HG03378 (cell line): ENCODE measurements at regions not wholly inside any gene's neighbourhood (a gene's known extent, or its start where the extent isn't known, plus 50 kb on each side); places are given as distances from the start of the nearest gene placed in this dataset.

Experiments
- ATAC-seq: cut with Tn5 transposase; IDR thresholded peaks from one replicate; pipeline ENCODE4 v1.9.1; 2021; ENCODE audit warnings: mild to moderate bottlenecking, moderate library complexity; ENCODE audit not compliant: unreplicated experiment

DNA sequence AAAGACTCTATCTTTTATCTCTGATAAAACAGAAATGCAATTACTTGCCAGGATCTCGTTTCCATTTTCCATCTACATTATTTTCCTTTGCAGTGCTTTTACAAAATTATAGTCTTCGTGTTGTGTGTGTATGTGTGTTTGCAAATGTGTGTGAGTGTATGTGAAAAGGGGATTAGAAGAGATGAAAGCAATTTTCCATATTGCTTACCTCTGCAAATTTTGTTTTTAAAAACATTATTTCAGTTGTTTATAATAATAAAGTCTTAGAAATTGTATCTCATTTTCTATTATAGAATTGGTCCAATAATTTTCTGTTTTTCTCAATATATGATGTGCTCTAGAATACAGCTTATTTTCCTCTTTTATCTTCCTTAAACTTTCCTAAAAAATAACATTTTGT lies 421.3 kb upstream of the ANKRD30A start:
- no peak for ATAC-seq

DNA sequence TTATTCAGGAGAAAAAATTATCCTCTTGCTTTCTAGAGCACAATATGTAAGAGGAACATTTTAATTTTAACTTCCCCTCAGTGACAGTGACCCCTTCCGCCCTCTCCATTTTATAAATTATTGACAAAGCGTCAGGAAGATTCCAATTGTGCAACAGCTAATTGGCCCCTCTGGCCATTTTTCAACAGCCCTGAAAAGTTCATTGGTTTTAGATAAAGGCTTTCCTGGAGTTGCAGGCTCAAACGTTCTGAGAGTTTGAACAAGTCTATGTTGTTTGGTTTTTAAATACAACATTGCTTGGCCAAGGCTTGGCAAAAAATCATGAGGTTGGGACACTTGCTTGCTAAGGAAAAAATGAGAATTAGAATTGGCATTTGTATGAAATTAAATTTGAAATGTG lies 422.2 kb upstream of the ANKRD30A start:
- no peak for ATAC-seq

DNA sequence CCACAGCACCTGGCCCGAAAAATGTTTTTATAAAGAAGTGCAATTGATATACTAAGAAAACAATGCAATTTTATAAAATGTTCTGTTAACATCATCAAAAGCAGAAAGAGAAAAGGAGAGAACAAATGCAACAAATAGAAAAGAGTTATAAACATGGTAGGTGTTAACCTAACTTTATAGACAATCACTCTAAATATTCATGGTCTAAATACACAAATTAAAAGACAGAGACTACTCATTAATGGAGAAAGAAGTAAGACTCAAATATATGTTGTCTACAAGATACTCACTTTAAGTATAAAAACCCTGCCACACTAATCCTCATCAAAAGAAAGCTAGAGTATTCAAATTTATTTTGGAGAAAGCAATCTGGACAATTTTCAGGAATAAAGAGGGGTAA lies 425.3 kb upstream of the ANKRD30A start:
- no peak for ATAC-seq

DNA sequence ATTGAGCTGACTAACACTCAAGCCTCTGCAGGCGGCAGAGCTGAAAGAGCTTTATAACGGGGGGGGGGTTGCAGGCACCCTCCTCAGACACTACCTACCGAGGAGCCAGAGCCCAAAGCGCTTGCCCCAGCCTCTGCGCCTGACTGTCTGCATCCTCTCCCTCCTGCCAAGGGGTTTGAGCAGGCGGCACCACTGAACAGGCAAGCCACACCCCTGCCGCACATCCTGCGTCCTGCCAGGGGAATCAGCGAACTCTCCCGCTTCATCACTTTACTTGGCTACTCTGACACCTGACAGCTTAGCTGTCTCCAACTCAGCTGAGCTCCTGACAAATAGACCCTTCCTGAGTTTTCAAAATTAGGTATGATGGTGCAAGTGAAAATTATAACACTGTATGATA lies 432.6 kb upstream of the ANKRD30A start:
- no peak for ATAC-seq

DNA sequence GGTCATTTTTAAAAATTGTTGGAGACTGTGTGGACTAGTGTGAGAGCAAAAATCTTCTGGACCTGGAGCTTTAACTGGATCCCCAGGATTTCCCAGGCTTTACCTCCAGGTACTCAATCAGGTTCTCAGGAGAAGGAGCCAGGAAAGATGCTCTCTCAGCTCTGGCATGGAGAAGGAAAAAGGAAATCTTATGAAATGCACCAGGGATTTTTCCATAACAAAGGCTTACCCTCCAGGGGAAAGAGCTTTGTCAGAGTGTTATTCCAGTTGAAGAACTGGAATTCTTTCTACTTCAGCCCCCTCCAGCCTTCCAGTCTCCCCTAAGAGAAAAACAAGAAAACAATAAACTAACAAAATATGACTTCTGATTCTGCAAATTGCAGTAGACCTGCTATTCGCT lies 436.7 kb upstream of the ANKRD30A start:
- no peak for ATAC-seq

DNA sequence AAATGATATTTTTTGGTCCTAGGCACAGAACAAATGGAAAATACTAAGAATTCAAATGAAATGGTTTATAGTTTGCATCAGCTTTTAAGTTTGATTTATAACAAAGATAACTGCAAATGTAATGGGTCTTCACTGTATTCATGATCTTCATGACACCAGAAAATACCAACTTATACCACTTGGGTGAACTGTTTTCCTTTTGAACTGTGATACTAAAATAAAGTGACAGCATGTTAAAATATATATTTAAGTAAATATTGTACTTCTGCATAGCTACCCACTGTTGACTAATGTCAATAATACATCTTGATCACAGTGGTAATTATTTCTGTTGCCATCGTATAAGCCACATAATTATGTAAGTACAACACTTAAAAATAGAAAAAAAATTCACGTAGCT lies 442.0 kb upstream of the ANKRD30A start:
- no peak for ATAC-seq

DNA sequence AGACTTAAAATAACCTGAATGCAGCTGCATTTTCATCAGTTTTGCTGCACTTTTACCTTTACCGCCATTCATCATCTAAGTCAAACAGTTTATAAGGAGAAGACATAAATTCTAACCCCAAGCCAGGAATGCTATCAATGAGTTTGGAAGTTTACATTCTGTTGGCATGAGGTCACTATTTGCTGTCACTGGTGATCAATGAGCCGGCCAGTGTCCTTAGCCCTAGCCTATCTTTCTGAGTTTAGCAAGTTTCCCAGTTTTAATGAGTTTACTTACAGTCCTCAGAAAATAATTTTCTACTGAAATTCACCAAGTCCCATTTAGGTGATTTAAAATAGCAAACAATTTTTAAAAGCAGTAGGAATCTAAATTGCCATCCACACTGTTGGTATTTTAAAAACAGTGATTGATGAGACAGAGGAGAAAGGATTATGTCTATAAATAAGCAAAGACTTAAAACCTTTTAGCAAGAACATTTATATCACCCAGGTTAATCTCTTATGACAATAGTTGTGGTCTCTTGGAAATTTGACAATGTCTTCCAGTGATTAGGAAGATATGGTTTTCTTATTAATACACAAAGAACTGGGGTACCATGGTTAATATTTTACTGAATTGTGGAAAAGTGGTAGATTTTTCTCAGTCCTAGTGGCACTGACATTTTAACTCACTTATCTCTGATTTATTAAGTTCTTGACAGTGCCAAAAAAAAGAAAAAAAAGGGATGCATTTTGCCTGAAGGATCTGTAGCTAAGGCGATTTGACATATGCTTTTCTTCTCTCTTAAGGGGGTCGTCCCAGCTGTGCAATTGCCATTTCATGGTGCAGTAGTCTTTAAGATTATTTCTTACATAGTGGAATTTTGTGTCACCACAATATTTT lies 443.4 kb upstream of the ANKRD30A start:
- ATAC-seq = no peak

DNA sequence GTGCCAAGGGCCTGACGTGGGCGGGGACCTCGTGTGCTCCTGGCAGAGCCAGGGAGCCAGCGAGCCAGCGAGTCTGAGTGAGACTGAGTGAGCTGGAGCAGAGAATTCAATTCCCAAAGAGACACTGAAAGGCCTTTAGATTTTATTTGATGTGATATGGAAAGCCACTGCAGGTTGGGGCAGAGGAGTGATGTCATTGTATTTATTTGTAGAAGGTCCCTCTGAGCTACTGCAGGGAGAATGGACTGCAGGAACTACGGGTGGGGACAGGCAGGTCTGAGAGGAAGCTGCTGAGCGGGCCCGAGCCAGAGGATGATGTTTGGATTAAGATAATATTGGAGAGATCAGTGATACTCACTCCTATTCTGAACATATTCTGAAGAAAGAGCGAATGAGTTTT lies 445.8 kb upstream of the ANKRD30A start:
- no peak for ATAC-seq

DNA sequence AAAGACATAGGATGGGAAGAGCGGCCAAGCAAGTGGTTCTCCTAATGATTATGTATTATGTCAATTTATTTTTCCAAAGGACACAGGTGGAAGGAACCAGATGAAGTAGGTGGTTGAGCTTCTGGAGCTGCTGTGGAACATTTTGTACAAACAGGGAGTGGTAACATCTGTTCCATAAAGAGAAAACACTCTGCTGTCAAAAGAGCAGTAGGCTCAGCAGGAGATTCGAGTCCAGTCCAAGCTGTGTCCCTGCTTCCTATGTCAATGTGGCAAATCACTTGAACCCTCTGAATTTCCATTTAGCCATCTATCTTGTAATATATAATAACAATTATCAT lies 448.0 kb upstream of the ANKRD30A start:
- ATAC-seq = no peak

DNA sequence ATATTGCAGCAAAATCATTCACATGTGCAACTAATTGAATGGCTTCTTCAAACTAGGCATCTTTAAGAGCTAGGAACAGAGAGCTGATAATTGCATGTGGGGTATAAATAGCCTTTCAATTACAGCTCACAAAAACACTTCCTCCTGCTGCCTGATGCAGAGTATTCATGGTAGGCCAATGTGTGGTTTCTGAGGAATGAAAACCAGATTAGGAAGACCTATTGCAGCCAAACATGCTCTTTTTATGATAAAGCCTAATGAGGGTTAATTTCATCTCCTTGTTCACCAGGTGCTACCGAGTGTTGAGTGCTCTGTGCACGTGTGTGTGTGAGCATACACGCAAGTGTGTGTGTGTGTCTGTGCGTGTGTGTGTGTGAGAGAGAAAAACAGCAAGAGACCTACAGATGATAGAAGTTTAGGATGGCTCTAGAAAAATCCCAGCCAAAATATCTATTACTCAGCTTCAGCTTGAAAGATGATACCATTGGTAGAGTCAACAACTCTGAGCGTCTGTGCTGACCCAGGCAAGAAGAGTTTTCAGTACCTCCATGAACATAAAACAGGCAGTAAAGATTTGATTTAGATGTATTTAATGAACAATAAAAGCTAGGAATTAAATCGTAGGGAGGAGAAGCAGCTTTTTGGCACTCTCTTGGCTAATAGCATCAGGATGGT lies 448.5 kb upstream of the ANKRD30A start:
- no peak for ATAC-seq

DNA sequence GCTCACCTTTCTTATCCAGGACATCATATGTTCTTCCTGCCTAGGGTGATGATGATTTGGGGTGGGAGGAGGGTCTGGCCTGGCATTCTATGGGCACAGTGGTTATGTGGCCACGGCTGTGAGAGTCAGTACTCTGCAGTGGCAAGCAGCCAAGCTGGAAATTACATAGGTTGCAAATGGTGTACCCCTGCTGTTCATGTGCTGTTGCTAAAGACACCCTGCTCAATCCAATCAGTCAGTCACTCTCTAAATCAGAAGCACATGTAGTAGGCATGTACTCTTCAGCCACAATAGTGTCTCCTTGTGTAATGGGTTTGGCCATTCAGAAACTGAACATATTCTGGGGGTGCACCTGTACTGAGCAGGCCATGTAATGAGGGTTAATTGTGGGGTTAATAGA lies 449.1 kb upstream of the ANKRD30A start:
- no peak for ATAC-seq

DNA sequence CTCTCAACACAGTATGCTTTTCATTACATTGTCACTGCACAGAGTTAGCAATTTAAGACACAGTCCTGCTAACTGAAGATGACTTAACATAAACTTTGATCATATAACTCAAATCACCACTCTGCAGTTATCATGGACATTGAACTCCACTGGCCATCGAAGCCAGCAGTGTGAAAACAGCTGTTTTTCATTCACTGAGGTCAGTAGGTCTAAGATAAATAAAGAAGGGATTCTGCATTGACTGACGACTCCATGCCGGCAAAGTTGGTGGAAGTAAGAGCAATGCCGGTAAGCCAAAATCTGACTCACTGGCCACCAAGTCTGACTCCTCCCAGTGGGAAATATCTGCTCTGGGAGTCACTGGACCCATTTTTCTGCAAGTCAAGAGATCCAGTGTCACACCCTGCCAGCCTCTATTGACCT lies 449.9 kb upstream of the ANKRD30A start:
- no peak for ATAC-seq

DNA sequence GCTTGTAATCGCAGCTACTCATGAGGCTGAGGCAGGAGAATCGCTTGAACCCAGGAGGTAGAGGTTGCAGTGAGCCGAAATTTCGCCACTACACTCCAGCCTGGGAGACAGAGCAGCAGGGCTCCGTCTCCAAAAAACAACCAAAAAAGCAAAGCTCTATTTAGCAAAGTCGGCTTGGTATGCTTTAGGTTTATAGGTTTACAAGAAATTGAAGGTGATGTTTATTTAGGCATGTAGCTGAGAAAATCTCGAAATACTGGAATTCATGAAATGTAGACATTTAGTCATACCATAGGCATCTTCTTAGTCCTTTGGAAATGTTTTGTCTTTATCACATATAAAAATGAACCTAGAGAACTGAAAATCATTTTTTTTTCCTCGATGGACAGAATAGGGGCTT lies 453.8 kb upstream of the ANKRD30A start:
- ATAC-seq = no peak

DNA sequence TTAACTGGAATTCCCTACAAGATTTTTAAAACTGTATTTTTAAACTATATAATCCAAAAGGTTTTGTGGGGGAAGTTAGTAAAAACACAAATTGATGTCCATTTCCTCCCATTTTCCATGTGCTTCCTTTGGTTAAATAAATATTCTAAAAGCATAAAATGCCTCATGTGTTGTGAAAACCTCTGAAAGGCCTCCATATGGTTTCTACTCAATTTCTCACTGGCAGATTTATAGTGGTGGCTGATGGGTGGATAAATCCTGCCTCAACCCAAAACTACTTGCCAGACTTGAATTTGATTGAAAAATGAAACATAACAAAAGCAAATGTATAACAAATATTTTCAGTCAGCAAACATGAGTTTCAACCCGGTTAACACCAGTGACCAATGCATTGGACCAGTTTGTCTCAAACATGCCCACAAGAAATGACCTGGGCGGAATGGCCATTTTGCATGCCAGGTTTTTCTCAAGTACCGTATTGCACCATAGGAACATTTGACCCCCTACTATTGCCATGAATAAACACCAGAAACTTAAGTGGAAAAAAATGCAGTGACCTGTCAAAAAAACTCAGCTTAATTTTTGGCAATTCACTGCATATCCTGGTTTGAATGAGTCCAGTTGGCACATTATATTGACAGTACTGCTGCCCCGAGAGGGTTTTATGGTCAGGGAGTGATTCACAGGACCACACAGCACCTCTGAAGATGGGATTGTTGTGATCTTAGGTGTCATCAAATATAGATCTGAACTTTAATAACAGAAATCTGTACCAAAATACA lies 454.6 kb upstream of the ANKRD30A start:
- no peak for ATAC-seq

DNA sequence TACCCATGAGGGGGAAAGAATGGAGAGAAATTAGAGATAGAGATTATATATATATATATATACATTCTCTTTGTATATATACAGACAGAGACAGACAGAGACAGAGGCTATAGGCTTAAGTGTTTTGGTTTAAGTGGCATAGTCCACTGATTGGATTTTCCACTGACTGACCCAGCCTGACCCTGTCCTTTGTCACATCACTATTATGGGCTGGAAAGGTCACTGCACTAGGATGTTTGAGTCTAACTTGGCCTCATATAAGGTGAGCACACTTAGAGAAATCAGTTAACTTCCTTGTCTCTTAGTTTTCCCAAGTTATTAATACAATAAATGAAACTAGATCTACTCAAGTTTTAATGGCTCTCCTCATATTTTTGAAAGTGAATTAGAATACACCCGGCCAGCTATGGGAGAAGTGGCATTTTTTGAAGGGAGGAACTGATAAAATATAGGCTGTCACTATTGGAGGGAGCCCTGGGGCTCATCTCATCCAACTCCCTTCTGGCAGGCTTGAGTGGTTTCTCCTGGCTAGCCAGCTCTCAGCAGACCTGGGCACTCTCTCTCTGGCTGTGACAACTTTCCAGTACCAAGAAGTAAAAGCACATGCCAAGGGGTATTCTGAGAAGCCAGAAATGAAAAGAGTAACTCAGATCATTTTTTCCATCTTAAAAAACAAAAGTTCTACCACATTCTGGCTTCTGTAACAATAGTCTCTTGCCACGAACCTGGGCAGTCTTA lies 455.6 kb upstream of the ANKRD30A start:
- no peak for ATAC-seq

DNA sequence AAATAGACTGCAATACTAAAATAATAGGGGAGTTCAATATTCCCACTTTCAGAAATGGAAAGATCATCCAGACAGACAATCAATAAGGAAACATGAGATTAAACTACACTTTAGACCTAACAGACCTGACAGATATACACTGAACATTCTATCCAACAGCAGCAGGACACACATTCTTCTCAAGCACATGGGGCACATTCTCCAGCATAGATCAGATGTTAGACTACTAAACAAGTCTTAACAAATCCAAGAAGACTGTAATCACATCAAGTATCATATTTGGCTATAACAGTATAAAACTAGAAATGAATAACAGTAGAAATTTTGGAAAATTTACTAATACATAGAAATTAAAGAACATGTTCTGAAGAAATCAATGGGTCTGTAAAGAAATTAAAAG lies 458.9 kb upstream of the ANKRD30A start:
- no peak for ATAC-seq

DNA sequence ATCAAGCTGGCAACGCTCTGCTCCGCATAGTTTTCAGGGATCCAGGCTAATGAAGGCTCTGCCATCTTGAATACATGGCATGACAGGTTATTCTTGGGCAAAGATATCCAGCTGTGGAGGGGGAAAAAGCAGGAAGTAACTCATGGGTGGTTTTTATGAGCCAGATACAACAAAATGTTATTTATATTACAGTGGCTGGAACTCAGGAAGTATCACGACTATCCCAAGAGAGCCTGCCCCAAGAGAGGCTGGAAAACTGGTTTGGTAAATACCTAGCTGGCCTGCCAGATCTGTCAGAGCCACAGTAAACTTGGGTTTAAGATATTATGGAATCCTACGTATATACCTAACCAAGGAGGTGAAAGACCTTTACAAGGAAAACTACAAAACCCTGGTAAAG lies 462.8 kb upstream of the ANKRD30A start:
- ATAC-seq = no peak

DNA sequence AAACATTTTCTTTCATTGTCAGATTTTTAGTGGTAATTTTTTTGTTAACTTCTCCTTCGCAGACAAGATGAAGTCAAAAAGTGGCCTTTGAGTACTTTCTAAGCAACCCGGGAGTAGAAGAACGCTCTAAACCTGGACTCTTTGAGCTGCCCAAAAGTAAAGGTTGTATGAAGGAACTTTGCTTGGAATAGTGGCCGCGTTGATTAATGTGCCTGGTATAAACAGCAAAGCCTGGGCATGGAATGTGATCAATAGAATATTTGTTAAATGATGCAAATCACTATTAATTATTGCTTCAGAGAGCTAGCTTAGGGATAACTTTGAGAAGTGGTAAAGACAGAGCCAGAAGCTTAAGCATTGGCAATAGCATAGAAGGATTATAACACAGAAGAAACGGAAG lies 475.1 kb upstream of the ANKRD30A start:
- no peak for ATAC-seq

DNA sequence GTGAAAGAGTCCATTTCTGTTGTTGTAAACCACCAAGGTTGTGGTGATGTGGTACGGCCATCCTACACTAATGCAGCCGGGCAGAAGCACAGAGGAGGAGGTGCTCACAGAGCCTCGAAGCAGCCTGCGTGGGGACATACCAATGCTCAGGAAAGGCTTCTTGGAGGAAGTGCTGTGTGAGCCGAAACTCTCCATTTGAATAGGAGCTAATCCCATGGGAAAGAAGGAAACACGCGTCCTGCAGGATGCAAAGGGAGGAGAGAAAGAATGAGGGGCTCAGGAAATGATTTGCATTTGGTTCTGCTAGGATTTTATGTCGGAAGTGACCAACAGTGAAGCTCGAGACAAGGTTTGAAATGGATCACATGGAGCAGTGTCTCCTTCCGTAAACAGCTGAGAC lies 477.9 kb upstream of the ANKRD30A start:
- ATAC-seq = no peak

DNA sequence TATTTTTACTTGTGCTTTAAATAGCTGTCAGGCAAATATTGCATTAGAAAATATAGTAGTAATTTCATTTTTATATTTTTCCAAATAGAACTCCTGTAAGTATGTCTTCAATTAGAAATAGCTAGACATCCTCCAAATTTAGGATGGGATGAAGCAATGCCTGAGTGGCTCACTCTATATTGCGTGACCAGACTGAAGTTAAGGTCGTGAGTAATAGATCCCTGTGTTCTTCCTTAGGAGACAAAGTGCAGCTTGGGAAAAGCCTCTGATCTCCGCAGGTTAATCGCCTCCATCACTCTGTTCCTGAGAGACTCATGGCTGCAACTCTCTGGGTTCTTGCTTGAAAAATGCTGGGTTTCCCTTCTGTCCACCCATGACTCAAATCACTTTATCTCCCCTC lies 484.8 kb upstream of the ANKRD30A start:
- ATAC-seq = no peak

DNA sequence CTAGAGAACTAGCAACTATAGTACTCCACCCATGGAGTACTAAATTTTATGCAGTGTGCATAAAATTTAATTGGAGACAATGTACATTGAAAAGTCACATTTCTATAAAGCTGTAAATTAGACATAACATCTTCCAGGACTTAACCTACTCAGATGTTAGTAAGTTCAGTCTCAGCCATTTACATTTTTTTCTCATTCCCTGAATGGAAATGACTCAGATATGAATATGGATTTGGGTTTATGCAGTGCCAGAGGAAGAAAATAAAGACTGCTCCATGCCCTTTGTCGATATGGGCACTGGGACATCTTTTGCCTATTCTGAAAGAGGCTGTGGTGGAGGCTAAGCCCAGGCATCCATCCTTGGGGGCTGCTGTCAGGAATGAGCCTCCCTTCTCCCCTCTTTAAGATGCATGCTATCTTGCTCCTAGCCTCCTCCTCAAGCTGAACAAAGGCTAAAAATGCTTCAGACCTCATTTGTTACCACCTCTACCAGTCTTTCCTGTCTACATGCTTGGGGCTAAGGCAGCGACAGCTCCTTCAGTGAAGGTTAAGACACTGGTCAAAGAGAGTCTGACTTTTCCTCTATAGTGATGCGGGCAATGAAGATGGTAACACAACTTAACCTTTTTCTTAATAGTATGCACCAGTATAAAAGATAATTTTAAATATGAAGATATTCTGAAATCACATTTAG lies 486.8 kb upstream of the ANKRD30A start:
- ATAC-seq = no peak
